ENCODE measurements at regions not wholly inside any gene's neighbourhood (a gene's known extent, or its start where the extent isn't known, plus 50 kb on each side); places are given as distances from the start of the nearest gene placed in this dataset.

- Histone ChIP-seq H3K27me3 (no peaks in the 10 kb centered on the region), H3K36me3 (no peaks in the 10 kb centered on the region), H3K27ac (no peak overlapping the region), H3K9me3 (no peaks in the 10 kb centered on the region), H3K4me3 (replicated peaks in 1 of 3) (no peak overlapping the region), H3K4me1 (peaks cover 0 to 5% of the 10 kb centered on the region in 2 donors)
- WGBS, 2 donors, result 88 to 90% methylated on average over 7 of the region's 7 CpGs
- TF ChIP-seq POLR2A (IDR thresholded peaks at IDR 0.05) (no peak), CTCF (IDR thresholded peaks at IDR 0.05) (no peak)
- no peak for DNase-seq
- intact Hi-C loops (cut with DNase I), result no loop called here
Measured at GRCh38 chr6:108785653-108786052, 62.6 kb upstream of the ARMC2 start.

- 91 to 96% methylated on average over 1 of the region's 1 CpG for WGBS, 2 donors
- H3K4me1 ChIP-seq, result no peaks in the 10 kb centered on the region
- no peaks in the 10 kb centered on the region for H3K27me3 ChIP-seq
- TF ChIP-seq POLR2A (IDR thresholded peaks at IDR 0.05), result no peak
- TF ChIP-seq CTCF (IDR thresholded peaks at IDR 0.05), result no peak
- intact Hi-C loops (cut with DNase I), result no loop called here
- DNase-seq, result no peak
- H3K4me3 ChIP-seq (replicated peaks in 1 of 3), result no peak overlapping the region
- H3K9me3 ChIP-seq, result no peaks in the 10 kb centered on the region
- H3K36me3 ChIP-seq, result no peaks in the 10 kb centered on the region
- no peak overlapping the region for H3K27ac ChIP-seq
Measured at GRCh38 chr6:108788416-108788815, 59.8 kb upstream of the ARMC2 start.

- DNase-seq, result no peak
- Histone ChIP-seq H3K27ac (no peak overlapping the region), H3K9me3 (no peaks in the 10 kb centered on the region), H3K4me1 (no peaks in the 10 kb centered on the region), H3K4me3 (replicated peaks in 1 of 3) (no peak overlapping the region), H3K36me3 (no peaks in the 10 kb centered on the region), H3K27me3 (no peaks in the 10 kb centered on the region)
- TF ChIP-seq POLR2A (IDR thresholded peaks at IDR 0.05) (no peak), CTCF (IDR thresholded peaks at IDR 0.05) (no peak)
- 89 to 100% methylated on average over 1 of the region's 1 CpG for WGBS, 2 donors
- intact Hi-C loops (cut with DNase I), result no loop called here
Measured at GRCh38 chr6:108789475-108789874, 58.7 kb upstream of the ARMC2 start.

- Histone ChIP-seq H3K4me3 (replicated peaks in 1 of 3) (no peak overlapping the region), H3K4me1 (no peaks in the 10 kb centered on the region), H3K36me3 (no peaks in the 10 kb centered on the region), H3K9me3 (no peaks in the 10 kb centered on the region), H3K27me3 (no peaks in the 10 kb centered on the region), H3K27ac (no peak overlapping the region)
- intact Hi-C loops (cut with DNase I), result no loop called here
- no peak for TF ChIP-seq CTCF (IDR thresholded peaks at IDR 0.05)
- no peak for TF ChIP-seq POLR2A (IDR thresholded peaks at IDR 0.05)
- DNase-seq, result no peak
Measured at GRCh38 chr6:108791700-108792099, 56.5 kb upstream of the ARMC2 start.

GRCh38 chr6:108793516-108794251, 54.5 kb upstream of the ARMC2 start:
- 88 to 91% methylated on average over 5 of the region's 5 CpGs for WGBS, 2 donors
- no peaks in the 10 kb centered on the region for H3K9me3 ChIP-seq

More at GRCh38 chr6:108793516-108794251, 54.5 kb upstream of the ARMC2 start:
- TF ChIP-seq POLR2A (IDR thresholded peaks at IDR 0.05), result no peak
- no peak for TF ChIP-seq CTCF (IDR thresholded peaks at IDR 0.05)
- intact Hi-C loops (cut with DNase I), result no loop called here
- H3K27ac ChIP-seq, result no peak overlapping the region
- DNase-seq, result no peak
- no peak overlapping the region for H3K4me3 ChIP-seq (replicated peaks in 1 of 3)
- no peaks in the 10 kb centered on the region for H3K4me1 ChIP-seq
- no peaks in the 10 kb centered on the region for H3K27me3 ChIP-seq
- no peaks in the 10 kb centered on the region for H3K36me3 ChIP-seq

All from thyroid gland (tissue), 4 donors.